ENCODE measurements at regions not wholly inside any gene's neighbourhood (a gene's known extent, or its start where the extent isn't known, plus 50 kb on each side); places are given as distances from the start of the nearest gene placed in this dataset.

DNA sequence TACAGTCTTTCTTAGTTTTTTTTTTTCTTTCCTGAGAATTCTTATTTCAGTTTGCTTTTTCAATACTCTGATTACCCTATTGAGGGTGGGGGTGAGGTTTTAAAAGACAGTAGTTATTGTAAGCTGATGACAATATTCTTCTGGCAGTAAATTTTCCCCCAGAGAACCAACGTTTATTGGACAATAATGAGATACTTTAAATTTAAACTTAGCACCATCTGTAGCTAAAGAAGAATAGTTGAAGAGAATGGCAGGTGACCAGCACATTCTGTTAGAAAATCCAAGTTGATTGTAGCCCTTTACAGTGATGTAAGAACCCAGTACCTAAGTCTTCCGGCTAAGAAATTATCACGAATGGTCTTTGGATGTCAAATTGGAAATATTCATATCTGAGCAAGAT lies 364.6 kb upstream of the LYPLAL1 start:
- TF ChIP-seq BRCA1 (IDR thresholded peaks at IDR 0.05; ENCODE audit: low read depth, low read length) (no peak), POLR2A (IDR thresholded peaks at IDR 0.05; ENCODE audit: control extremely low read depth in 1 of 2, low read depth in 2 of 2, low read length in 2 of 2) (no peak), EZH2 (IDR thresholded peaks at IDR 0.05; ENCODE audit: low read depth, low read length, severe bottlenecking) (no peak), POLR2AphosphoS5 (IDR thresholded peaks at IDR 0.05; ENCODE audit: low read depth, low read length) (no peak), JUN (IDR thresholded peaks at IDR 0.05; ENCODE audit: low read depth, low read length) (no peak), SAP30 (IDR thresholded peaks at IDR 0.05; ENCODE audit: insufficient read depth, insufficient replicate concordance, low read length) (no peak), CREB1 (IDR thresholded peaks at IDR 0.05) (no peak), SIRT6 (IDR thresholded peaks at IDR 0.05; ENCODE audit: low read length) (no peak), SUZ12 (IDR thresholded peaks at IDR 0.05; ENCODE audit: low read length) (no peak), CBX8 (IDR thresholded peaks at IDR 0.05; ENCODE audit: borderline replicate concordance, low read depth, low read length) (no peak)
- TF ChIP-seq, protein P1, sequence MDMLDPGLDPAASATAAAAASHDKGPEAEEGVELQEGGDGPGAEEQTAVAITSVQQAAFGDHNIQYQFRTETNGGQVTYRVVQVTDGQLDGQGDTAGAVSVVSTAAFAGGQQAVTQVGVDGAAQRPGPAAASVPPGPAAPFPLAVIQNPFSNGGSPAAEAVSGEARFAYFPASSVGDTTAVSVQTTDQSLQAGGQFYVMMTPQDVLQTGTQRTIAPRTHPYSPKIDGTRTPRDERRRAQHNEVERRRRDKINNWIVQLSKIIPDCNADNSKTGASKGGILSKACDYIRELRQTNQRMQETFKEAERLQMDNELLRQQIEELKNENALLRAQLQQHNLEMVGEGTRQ (IDR thresholded peaks at IDR 0.05; ENCODE audit: low read length) = no peak
- TF ChIP-seq, protein P2, sequence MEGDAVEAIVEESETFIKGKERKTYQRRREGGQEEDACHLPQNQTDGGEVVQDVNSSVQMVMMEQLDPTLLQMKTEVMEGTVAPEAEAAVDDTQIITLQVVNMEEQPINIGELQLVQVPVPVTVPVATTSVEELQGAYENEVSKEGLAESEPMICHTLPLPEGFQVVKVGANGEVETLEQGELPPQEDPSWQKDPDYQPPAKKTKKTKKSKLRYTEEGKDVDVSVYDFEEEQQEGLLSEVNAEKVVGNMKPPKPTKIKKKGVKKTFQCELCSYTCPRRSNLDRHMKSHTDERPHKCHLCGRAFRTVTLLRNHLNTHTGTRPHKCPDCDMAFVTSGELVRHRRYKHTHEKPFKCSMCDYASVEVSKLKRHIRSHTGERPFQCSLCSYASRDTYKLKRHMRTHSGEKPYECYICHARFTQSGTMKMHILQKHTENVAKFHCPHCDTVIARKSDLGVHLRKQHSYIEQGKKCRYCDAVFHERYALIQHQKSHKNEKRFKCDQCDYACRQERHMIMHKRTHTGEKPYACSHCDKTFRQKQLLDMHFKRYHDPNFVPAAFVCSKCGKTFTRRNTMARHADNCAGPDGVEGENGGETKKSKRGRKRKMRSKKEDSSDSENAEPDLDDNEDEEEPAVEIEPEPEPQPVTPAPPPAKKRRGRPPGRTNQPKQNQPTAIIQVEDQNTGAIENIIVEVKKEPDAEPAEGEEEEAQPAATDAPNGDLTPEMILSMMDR (IDR thresholded peaks at IDR 0.05; ENCODE audit: control extremely low read depth in 1 of 3, insufficient read depth in 1 of 3, low read depth in 1 of 3, low read length in 3 of 3) = no peak
